Mesendoderm (in vitro differentiated cells): ENCODE measurements at regions not wholly inside any gene's neighbourhood (a gene's known extent, or its start where the extent isn't known, plus 50 kb on each side); places are given as distances from the start of the nearest gene placed in this dataset.

Experiments used
- DNase-seq: peaks from one replicate; pipeline ENCODE4 v3.0.0; 2013
- H2AK5ac ChIP-seq: 2 replicates; pipeline ENCODE4 v1.6.1; 2013; ENCODE audit warnings: low read length, inconsistent platforms
- H2BK120ac ChIP-seq: 2 replicates; pipeline ENCODE4 v1.6.1; 2013; ENCODE audit warnings: low read depth, mild to moderate bottlenecking, low read length, moderate library complexity, mixed read lengths
- H2BK15ac ChIP-seq: replicated peaks from 2 replicates; pipeline ENCODE4 v1.6.1; 2013; ENCODE audit warnings: low read depth, mild to moderate bottlenecking, moderate library complexity
- H2BK5ac ChIP-seq: 2 replicates; pipeline ENCODE4 v1.6.1; 2013; ENCODE audit warnings: low read length, inconsistent platforms
- H3K18ac ChIP-seq: 2 replicates; pipeline ENCODE4 v1.6.1; 2013; ENCODE audit warnings: mild to moderate bottlenecking, low read length, mixed read lengths
- H3K23ac ChIP-seq: one replicate; pipeline ENCODE4 v1.6.1; 2013; ENCODE audit warnings: low read length
- H3K27ac ChIP-seq: 2 replicates; pipeline ENCODE4 v1.5.1; 2013; ENCODE audit warnings: low read depth, mild to moderate bottlenecking, inconsistent platforms, low read length, moderate library complexity
- H3K27me3 ChIP-seq: 2 replicates; pipeline ENCODE4 v1.6.1; 2013; ENCODE audit warnings: low read length, control low read depth, mild to moderate bottlenecking, inconsistent platforms; ENCODE audit not compliant: insufficient read depth, poor library complexity
- H3K36me3 ChIP-seq: 2 replicates; pipeline ENCODE4 v1.6.1; 2013; ENCODE audit warnings: low read length, inconsistent platforms; ENCODE audit not compliant: control insufficient read depth, insufficient read depth
- H3K4ac ChIP-seq: one replicate; pipeline ENCODE4 v1.6.1; 2013; ENCODE audit warnings: low read depth, mild to moderate bottlenecking, low read length, moderate library complexity
- H3K4me1 ChIP-seq: 2 replicates; pipeline ENCODE4 v1.6.1; 2013; ENCODE audit warnings: low read depth, low read length, inconsistent platforms; ENCODE audit not compliant: control insufficient read depth
- H3K4me2 ChIP-seq: 2 replicates; pipeline ENCODE4 v1.6.1; 2013; ENCODE audit warnings: low read length
- H3K4me3 ChIP-seq: 2 replicates; pipeline ENCODE4 v1.5.1; 2013; ENCODE audit warnings: mild to moderate bottlenecking, low read length
- H3K56ac ChIP-seq: one replicate; pipeline ENCODE4 v1.6.1; 2013; ENCODE audit warnings: low read length
- H3K79me1 ChIP-seq: 2 replicates; pipeline ENCODE4 v1.6.1; 2013; ENCODE audit warnings: low read length, inconsistent platforms
- H3K79me2 ChIP-seq: 2 replicates; pipeline ENCODE4 v1.6.1; 2013; ENCODE audit warnings: mild to moderate bottlenecking, low read length; ENCODE audit not compliant: control insufficient read depth, insufficient read depth
- H3K9ac ChIP-seq: 2 replicates; pipeline ENCODE4 v1.6.1; 2013; ENCODE audit warnings: low read length, inconsistent platforms
- H4K5ac ChIP-seq: one replicate; pipeline ENCODE4 v1.6.1; 2013; ENCODE audit warnings: low read length
- H4K8ac ChIP-seq: one replicate; pipeline ENCODE4 v1.6.1; 2013; ENCODE audit warnings: low read depth, mild to moderate bottlenecking, control low read depth, low read length, moderate library complexity
- WGBS: extraction: QIAGEN DNeasy Blood & Tissue Kit; methylation state at CpG from one replicate; pipeline ENCODE4 v1.1.7; 2013; ENCODE audit warnings: low lambda C conversion rate, missing lambda C conversion rate; ENCODE audit not compliant: insufficient coverage; ENCODE audit errors: extremely low coverage; 5-methylcytosine and 5-hydroxymethylcytosine counted together

- no peak for DNase-seq
- H3K23ac ChIP-seq, result no peak overlapping the region
- H2BK120ac ChIP-seq, result no peak overlapping the region
- no peaks in the 10 kb centered on the region for H3K79me2 ChIP-seq
- no peak overlapping the region for H3K4ac ChIP-seq
- H3K27ac ChIP-seq, result no peak overlapping the region
- WGBS, result no CpG with 5 or more reads among the region's 5 CpGs
- H4K8ac ChIP-seq, result no peak overlapping the region
- no peak overlapping the region for H2BK5ac ChIP-seq
- no peaks in the 10 kb centered on the region for H3K79me1 ChIP-seq
- no peak overlapping the region for H3K18ac ChIP-seq
- H3K56ac ChIP-seq, result no peak overlapping the region
- H3K4me3 ChIP-seq, result no peak overlapping the region
- H3K27me3 ChIP-seq, result no peaks in the 10 kb centered on the region
- H2AK5ac ChIP-seq, result no peak overlapping the region
- H3K9ac ChIP-seq, result no peak overlapping the region
- no peaks in the 10 kb centered on the region for H3K36me3 ChIP-seq
- H3K4me2 ChIP-seq, result no peak overlapping the region
- no peak overlapping the region for H2BK15ac ChIP-seq
- no peak overlapping the region for H4K5ac ChIP-seq
- H3K4me1 ChIP-seq, result no peaks in the 10 kb centered on the region
Observed at GRCh38 chr1:220954321-220955075, 75.3 kb downstream of the HLX start.

DNA sequence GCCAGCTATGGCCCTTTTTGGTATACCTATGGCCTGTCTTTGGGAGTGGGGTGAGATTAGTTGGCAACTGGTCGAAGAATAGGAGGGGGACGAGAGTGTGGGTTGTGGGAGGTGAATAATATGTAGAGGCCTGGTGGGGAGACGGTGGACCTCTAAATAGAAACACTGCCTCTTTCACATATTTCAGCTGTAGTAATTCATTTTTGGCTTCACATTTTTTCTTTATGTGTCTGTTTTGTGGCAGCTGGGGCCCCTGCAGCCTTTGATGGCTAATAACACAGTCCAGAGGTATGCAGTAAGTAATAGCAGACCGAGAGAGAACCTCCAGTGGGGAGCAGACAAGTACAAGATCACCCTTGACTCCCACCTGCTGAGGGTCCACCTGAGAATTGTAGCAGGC, 75.9 kb downstream of the HLX start:
- Histone ChIP-seq H3K4me2 (no peak overlapping the region), H3K4ac (no peak overlapping the region), H3K79me1 (no peaks in the 10 kb centered on the region), H3K56ac (no peak overlapping the region), H3K23ac (no peak overlapping the region), H3K27ac (no peak overlapping the region), H4K8ac (no peak overlapping the region), H3K4me3 (no peak overlapping the region), H2BK15ac (no peak overlapping the region), H3K79me2 (no peaks in the 10 kb centered on the region), H4K5ac (no peak overlapping the region), H3K36me3 (no peaks in the 10 kb centered on the region), H2BK5ac (no peak overlapping the region), H2AK5ac (no peak overlapping the region), H2BK120ac (no peak overlapping the region), H3K4me1 (no peaks in the 10 kb centered on the region), H3K27me3 (no peaks in the 10 kb centered on the region), H3K9ac (no peak overlapping the region), H3K18ac (no peak overlapping the region)
- DNase-seq, result no peak
- no CpG with 5 or more reads among the region's 4 CpGs for WGBS

DNA sequence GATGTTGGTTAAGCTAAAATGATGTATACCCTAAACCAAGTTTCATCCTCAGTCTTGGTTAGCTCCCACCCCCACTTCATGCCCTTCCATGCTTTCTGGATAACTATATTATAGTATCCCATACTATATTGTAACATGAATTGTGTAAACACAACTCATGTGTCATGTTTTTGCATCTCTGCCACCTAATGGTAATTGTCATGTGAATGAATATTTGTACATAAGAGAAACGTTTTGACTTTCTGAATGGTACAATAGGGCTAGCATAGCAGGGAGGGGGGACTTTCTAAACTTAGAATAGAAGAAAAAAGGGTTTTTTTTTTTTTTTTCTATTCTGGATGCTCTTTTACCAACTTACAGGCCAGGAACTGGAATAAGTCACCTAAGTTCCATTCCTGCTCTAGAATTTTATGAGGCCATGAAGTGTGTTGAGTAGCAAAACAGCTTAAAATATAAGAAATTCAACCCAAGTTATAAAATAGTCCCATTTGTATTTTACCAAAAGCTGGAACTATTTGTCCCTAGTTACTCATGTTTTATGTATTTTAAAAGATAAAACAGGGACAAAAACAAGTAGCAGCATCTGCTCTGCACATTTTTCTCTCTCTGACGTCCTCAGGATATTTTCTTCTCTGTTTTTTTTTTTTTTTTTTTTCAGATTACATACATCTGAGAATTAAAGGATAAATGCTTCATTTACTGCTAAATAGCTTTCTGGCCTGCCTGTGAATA, 77.4 kb downstream of the HLX start:
- Histone ChIP-seq H2AK5ac (no peak overlapping the region), H3K79me2 (no peaks in the 10 kb centered on the region), H3K56ac (no peak overlapping the region), H2BK5ac (no peak overlapping the region), H2BK120ac (no peak overlapping the region), H3K4me3 (no peak overlapping the region), H4K5ac (no peak overlapping the region), H3K27ac (no peak overlapping the region), H3K4me2 (no peak overlapping the region), H3K4me1 (no peaks in the 10 kb centered on the region), H3K79me1 (no peaks in the 10 kb centered on the region), H4K8ac (no peak overlapping the region), H3K23ac (no peak overlapping the region), H3K9ac (no peak overlapping the region), H2BK15ac (no peak overlapping the region), H3K18ac (no peak overlapping the region), H3K4ac (no peak overlapping the region), H3K27me3 (no peaks in the 10 kb centered on the region), H3K36me3 (no peaks in the 10 kb centered on the region)
- no CpG with 5 or more reads among the region's 2 CpGs for WGBS
- no peak for DNase-seq

GRCh38 chr1:220957233-220957605, 78.0 kb downstream of the HLX start:
- H2BK15ac ChIP-seq, result no peak overlapping the region
- H3K23ac ChIP-seq, result no peak overlapping the region
- DNase-seq, result no peak
- H3K79me1 ChIP-seq, result no peaks in the 10 kb centered on the region
- H3K79me2 ChIP-seq, result no peaks in the 10 kb centered on the region
- no peak overlapping the region for H3K9ac ChIP-seq
- H2BK5ac ChIP-seq, result no peak overlapping the region
- no peak overlapping the region for H2BK120ac ChIP-seq
- H3K4me1 ChIP-seq, result no peaks in the 10 kb centered on the region
- H4K5ac ChIP-seq, result no peak overlapping the region
- no peak overlapping the region for H3K18ac ChIP-seq
- no peaks in the 10 kb centered on the region for H3K27me3 ChIP-seq
- no peak overlapping the region for H4K8ac ChIP-seq
- H3K4me2 ChIP-seq, result no peak overlapping the region
- H3K4me3 ChIP-seq, result no peak overlapping the region
- H3K27ac ChIP-seq, result no peak overlapping the region
- WGBS, result no CpG with 5 or more reads among the region's 3 CpGs
- no peaks in the 10 kb centered on the region for H3K36me3 ChIP-seq
- no peak overlapping the region for H2AK5ac ChIP-seq
- H3K4ac ChIP-seq, result no peak overlapping the region
- no peak overlapping the region for H3K56ac ChIP-seq

DNA sequence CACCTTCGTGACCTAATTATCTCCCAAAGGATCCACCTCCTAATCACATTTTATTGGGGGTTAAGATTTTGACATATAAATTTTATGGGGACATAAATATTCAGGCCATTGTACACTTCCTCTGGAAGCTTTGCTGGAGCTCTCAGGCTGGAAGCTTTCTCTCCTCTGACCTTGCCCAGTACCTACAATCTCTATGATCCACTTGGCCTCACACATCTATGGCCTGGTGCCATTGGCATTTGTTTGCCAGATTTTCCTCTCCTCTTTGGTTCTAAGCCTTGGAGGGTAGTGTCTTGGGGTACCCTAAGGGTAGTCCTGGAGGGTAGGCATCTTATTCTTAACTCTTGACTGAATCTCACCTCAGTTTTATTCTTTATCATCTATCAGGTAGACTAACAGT, 79.0 kb downstream of the HLX start:
- Histone ChIP-seq H3K23ac (no peak overlapping the region), H3K4ac (no peak overlapping the region), H3K79me1 (no peaks in the 10 kb centered on the region), H4K5ac (no peak overlapping the region), H3K56ac (no peak overlapping the region), H3K4me1 (no peaks in the 10 kb centered on the region), H3K27me3 (no peaks in the 10 kb centered on the region), H3K79me2 (no peaks in the 10 kb centered on the region), H2BK15ac (no peak overlapping the region), H2BK120ac (no peak overlapping the region), H3K4me3 (no peak overlapping the region), H3K36me3 (no peaks in the 10 kb centered on the region), H3K4me2 (no peak overlapping the region), H3K18ac (no peak overlapping the region), H3K27ac (no peak overlapping the region), H2AK5ac (no peak overlapping the region), H4K8ac (no peak overlapping the region), H2BK5ac (no peak overlapping the region), H3K9ac (no peak overlapping the region)
- no CpG with 5 or more reads among the region's 1 CpG for WGBS
- no peak for DNase-seq
